Esophagus squamous epithelium (tissue), 5 donors: ENCODE measurements at regions not wholly inside any gene's neighbourhood (a gene's known extent, or its start where the extent isn't known, plus 50 kb on each side); places are given as distances from the start of the nearest gene placed in this dataset.

Experiments used
- DNase-seq: peaks from one replicate; lab custom pipeline; 2025; lab: John Stamatoyannopoulos, UW
- H3K27ac ChIP-seq, 4 donors: fragments of 200-600 bp; sonication (generic); one replicate each; pipeline ENCODE4 v1.5.1; 2016 to 2019; ENCODE audit warnings: mild to moderate bottlenecking in 1 of 4
- H3K27me3 ChIP-seq, 4 donors: fragments of 200-600 bp; sonication (generic); 1 replicate in 3 of 4; 2 replicates in 1 of 4; pipeline versions ENCODE4 v1.5.1 to v1.6.0; 2017 to 2021; ENCODE audit warnings: antibody characterized with exemption in 1 of 4
- H3K36me3 ChIP-seq, 3 donors: fragments of 200-600 bp; sonication (generic); one replicate each; pipeline ENCODE4 v1.5.1; 2016 to 2019
- H3K4me1 ChIP-seq, 3 donors: fragments of 200-600 bp; sonication (generic); one replicate each; pipeline ENCODE4 v1.5.1; 2017 to 2019
- H3K4me3 ChIP-seq, 4 donors: fragments of 200-600 bp; sonication (generic); 1 replicate in 3 of 4; 2 replicates in 1 of 4; pipeline ENCODE4 v1.5.1; 2016 to 2019; ENCODE audit warnings: mild to moderate bottlenecking in 2 of 4, moderate library complexity in 1 of 4
- H3K9me3 ChIP-seq, 3 donors: fragments of 200-600 bp; sonication (generic); one replicate each; pipeline ENCODE4 v1.5.1; 2016 to 2019
- CTCF ChIP-seq, 6 experiments: fragments of 450-650 bp in 4 of 6; fragments of 200-600 bp in 2 of 6; sonication (generic) in 2 of 6; IDR thresholded peaks; one replicate each; pipeline ENCODE4 v1.5.1; 2016 to 2019; ENCODE audit warnings: antibody characterized with exemption in 6 of 6, mild to moderate bottlenecking in 4 of 6, moderate library complexity in 4 of 6
- POLR2A ChIP-seq, 4 donors: fragments of 450-650 bp; IDR thresholded peaks; one replicate each; pipeline ENCODE4 v1.6.1; 2017; ENCODE audit warnings: antibody characterized with exemption in 4 of 4, mild to moderate bottlenecking in 4 of 4, moderate library complexity in 3 of 4
- WGBS, 2 donors: methylation state at CpG; one replicate each; pipeline ENCODE4 v1.1.5; 2018; 5-methylcytosine and 5-hydroxymethylcytosine counted together
- intact Hi-C: fragments of 100-400 bp; cut with DNase I; formaldehyde crosslinking; loops from one replicate; pipeline ENCODE4 v1.15.0; 2022
- donor health status: DM: yes; HTN: yes; CAD: no.

GRCh38 chr7:116401711-116402110, 97.8 kb upstream of the CAV2 start:
- H3K27ac ChIP-seq: no peak overlapping the region
- no peaks in the 10 kb centered on the region for H3K36me3 ChIP-seq
- TF ChIP-seq POLR2A (IDR thresholded peaks at IDR 0.05) (no peak), CTCF (IDR thresholded peaks at IDR 0.05) (no peak)
- peaks cover 0 to 6% (median 0%) of the 10 kb centered on the region in 3 donors for H3K9me3 ChIP-seq
- intact Hi-C loops: no loop called here
- no peak for DNase-seq
- H3K27me3 ChIP-seq: peaks cover 0 to 56% (median 0%) of the 10 kb centered on the region in 4 donors
- H3K4me3 ChIP-seq: no peak overlapping the region
- H3K4me1 ChIP-seq: peaks cover 0 to 22% (median 0%) of the 10 kb centered on the region in 3 donors

GRCh38 chr7:116403265-116403664, 96.3 kb upstream of the CAV2 start:
- intact Hi-C loops: no loop called here
- Histone ChIP-seq H3K27me3 (peaks cover 0 to 53% (median 0%) of the 10 kb centered on the region in 4 donors), H3K4me3 (no peak overlapping the region), H3K36me3 (no peaks in the 10 kb centered on the region), H3K27ac (no peak overlapping the region), H3K9me3 (peaks cover 0 to 4% (median 0%) of the 10 kb centered on the region in 3 donors), H3K4me1 (peaks cover 0 to 22% (median 0%) of the 10 kb centered on the region in 3 donors)
- WGBS, 2 donors: 36 to 69% methylated on average over 1 of the region's 1 CpG
- DNase-seq: no peak
- TF ChIP-seq POLR2A (IDR thresholded peaks at IDR 0.05) (no peak), CTCF (IDR thresholded peaks at IDR 0.05) (no peak)

GRCh38 chr7:116404389-116404788, 95.1 kb upstream of the CAV2 start:
- Histone ChIP-seq H3K4me1 (peaks cover 0 to 22% (median 0%) of the 10 kb centered on the region in 3 donors), H3K4me3 (no peak overlapping the region), H3K9me3 (no peaks in the 10 kb centered on the region), H3K27me3 (peaks cover 0 to 45% (median 0%) of the 10 kb centered on the region in 4 donors), H3K36me3 (no peaks in the 10 kb centered on the region), H3K27ac (no peak overlapping the region)
- TF ChIP-seq POLR2A (IDR thresholded peaks at IDR 0.05) (no peak), CTCF (IDR thresholded peaks at IDR 0.05) (no peak)
- no peak for DNase-seq
- intact Hi-C loops: no loop called here
- WGBS, 2 donors: 30 to 36% methylated on average over 3 of the region's 3 CpGs

- intact Hi-C loops: no loop called here
- no peak for DNase-seq
- H3K9me3 ChIP-seq: no peaks in the 10 kb centered on the region
- H3K4me1 ChIP-seq: peaks cover 0 to 22% (median 0%) of the 10 kb centered on the region in 3 donors
- 77 to 91% methylated on average over 2 of the region's 2 CpGs for WGBS, 2 donors
- no peak overlapping the region for H3K4me3 ChIP-seq
- no peak overlapping the region for H3K27ac ChIP-seq
- peaks cover 0 to 32% (median 0%) of the 10 kb centered on the region in 4 donors for H3K27me3 ChIP-seq
- H3K36me3 ChIP-seq: no peaks in the 10 kb centered on the region
- TF ChIP-seq POLR2A (IDR thresholded peaks at IDR 0.05) (no peak), CTCF (IDR thresholded peaks at IDR 0.05) (no peak)
Observed at GRCh38 chr7:116405810-116406209, 93.7 kb upstream of the CAV2 start.

- Histone ChIP-seq H3K27ac (no peak overlapping the region), H3K4me3 (no peak overlapping the region), H3K9me3 (no peaks in the 10 kb centered on the region), H3K36me3 (no peaks in the 10 kb centered on the region), H3K4me1 (peaks cover 0 to 22% (median 0%) of the 10 kb centered on the region in 3 donors), H3K27me3 (peaks cover 0 to 18% (median 0%) of the 10 kb centered on the region in 4 donors)
- no peak for TF ChIP-seq CTCF (IDR thresholded peaks at IDR 0.05)
- DNase-seq: no peak
- WGBS, 2 donors: 83 to 86% methylated on average over 3 of the region's 3 CpGs
- intact Hi-C loops: no loop called here
Observed at GRCh38 chr7:116407165-116407564, 92.4 kb upstream of the CAV2 start.
